ENCODE measurements at regions not wholly inside any gene's neighbourhood (a gene's known extent, or its start where the extent isn't known, plus 50 kb on each side); places are given as distances from the start of the nearest gene placed in this dataset.

GRCh38 chr6:82068721-82069120 is 178.8 kb downstream of the IBTK start:
- no peak for DNase-seq

DNA sequence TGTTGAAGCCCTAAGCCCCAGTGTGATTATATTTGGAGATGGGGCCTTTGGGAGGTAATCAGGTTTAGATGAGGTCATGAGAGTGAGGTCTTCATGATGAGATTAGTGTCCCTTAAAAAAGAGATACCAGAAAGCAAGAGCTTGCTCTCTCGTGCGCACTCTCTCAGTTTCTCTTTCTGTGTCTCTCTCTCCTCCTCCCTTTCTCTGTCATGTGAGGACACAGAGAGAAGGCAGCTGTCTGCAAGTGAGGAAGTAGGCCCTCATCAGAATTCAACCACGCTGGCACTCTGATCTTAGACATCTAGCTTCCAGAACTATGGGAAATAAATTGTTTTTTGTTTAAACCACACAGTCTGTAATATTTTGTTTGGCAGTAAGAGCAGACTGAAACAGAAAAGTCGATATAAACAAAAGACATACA is 180.5 kb downstream of the IBTK start:
- no peak for DNase-seq

GRCh38 chr6:82066196-82066595 is 181.3 kb downstream of the IBTK start:
- no peak for DNase-seq

GRCh38 chr6:82063574-82063973 is 184.0 kb downstream of the IBTK start:
- no peak for DNase-seq

GRCh38 chr6:82062219-82062618 is 185.3 kb downstream of the IBTK start:
- no peak for DNase-seq

GRCh38 chr6:82057846-82058554 is 189.5 kb downstream of the IBTK start:
- peak; percentile 71 to 80 for DNase-seq

GRCh38 chr6:82056567-82056966 is 191.0 kb downstream of the IBTK start:
- no peak for DNase-seq

DNA sequence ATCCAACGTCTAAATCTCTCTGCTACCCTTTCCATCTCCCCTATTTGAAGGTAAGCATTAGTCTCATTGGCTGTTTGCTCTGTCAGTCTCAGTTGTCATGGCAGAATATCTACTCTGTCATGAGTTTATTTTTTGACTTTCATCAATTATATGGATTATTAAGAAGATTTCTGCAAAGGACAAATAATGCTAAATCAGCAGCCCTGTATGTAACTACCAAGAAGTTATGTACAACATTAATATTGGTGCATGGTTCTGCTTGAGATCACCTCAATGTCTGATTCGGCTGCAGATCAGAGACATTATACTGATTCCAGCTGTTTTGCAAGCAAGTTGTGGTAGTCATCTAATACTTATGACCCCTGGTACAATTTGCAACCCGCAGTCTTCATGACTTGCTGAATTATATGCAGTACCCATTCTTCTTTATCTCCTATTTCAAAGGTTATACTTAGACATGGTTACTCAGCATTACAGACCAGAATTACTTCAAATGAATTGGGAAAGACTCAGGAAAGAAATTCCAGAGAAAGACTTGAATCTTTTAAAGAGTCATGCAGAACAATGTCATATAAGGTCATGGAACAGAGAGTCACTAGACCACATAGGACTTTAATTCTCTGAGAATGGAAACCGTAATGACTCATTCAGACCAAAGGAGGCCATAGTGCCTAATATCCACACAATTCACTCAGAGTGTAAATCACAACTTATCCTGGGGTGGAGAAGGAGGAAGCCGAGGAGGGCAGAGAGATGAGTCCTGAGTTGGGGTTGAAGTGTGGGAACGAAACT is 201.4 kb downstream of the IBTK start:
- no peak for DNase-seq

GRCh38 chr6:82040405-82041221 is 206.9 kb downstream of the IBTK start:
- DNase-seq: peak; percentile 8 to 60

GRCh38 chr6:82038631-82039030 is 208.9 kb downstream of the IBTK start:
- no peak for DNase-seq

- DNase-seq: no peak
Observed at GRCh38 chr6:82035526-82035925, 212.0 kb downstream of the IBTK start.

DNA sequence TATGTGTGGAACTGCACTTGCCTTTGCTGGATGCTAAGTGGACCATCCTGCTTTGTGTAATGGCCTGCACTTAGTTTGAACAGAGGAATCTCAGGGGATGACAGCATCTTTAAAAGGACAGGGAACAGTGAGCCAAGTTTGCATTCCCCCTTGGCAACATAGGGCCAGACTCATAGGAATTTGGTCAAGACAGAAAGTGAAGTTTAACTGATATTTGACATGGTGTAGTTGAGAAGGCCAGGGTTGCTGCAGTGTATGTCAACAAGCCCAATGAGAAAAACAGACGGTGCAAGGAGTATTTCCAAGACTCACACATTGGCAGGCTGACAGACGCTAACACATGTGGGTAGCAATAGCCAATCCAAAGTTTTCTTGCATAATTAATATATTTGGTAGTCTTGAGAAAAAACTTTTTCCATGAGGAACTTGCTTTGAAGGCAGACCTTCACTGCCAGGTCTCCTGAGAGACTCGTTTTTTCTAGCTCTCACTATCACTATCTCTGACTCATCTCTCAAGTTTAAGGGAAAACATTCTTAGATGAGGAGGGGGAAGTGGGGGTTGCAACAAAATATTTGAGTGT is 213.8 kb downstream of the IBTK start:
- no peak for DNase-seq

DNA sequence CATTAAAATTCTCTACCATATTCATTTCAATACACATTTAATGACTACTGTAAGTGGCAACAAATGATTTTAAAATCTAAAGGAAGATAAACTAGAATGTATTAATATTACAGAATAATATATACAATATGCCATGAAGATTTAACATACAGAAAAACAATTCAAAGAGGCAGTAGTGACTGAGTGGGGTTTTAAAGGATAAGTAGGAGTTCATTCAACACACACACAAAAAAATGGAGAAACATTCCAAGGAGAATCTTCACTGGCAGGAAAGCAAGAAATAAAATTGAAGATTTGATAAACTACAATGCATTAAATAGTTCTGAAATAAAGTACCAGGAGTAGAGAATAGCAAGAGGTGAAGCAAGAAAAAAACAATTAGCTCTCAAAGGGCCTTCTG is 215.1 kb downstream of the IBTK start:
- no peak for DNase-seq

DNA sequence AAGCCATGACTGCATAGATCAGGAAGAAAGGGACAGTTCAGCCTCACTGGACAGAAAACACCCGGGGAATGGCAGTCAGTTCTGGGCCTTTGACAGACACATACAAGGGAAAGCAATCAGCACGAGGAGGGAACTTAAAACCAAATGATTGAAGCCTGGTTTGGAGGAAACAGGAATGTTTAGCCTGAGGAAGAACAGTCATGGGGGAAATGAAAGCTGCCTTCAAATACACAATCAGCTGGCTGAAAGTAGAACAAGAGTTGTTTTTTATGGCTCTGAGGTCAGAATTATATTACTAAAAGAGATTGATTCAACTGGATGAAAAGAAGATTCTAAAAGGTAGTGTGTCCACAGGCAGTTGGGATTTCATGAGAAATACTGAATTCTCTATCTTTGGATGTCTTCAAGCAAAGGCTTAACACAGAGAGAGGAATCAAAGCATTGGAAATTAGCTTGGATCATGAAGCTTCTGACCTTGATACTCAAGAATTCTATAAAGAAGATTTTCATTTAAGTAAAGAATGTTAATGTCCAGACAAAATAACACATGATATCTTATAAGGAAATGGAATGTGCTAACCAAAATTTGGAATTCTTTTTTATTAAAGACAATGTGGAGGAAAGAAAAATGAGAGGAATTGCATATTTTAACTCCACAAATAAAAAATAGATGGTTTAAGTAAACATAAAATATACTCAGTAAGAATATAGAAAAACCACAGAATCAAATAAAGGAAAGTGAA is 216.6 kb downstream of the IBTK start:
- DNase-seq: no peak

DNA sequence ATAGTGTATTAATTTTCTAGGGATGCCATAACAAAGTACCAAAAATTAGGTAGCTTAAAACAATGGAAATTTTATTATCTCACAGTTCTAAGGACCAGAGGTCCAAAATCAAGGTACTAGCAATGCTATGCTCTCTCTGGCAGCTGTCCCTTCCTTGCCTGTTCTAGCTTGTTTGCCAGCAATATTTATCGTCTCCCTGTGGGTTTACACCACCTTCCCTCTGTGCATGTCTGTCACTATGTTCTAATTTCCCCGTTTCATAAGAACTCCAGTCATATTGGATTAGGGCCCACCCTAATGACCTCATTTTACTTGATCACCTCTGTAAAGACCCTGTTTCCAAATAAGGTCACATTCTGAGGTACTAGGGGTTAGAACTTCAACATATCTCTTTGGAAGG is 217.2 kb downstream of the IBTK start:
- no peak for DNase-seq

GRCh38 chr6:82025271-82025670 is 222.3 kb downstream of the IBTK start:
- DNase-seq: no peak

GRCh38 chr6:82022614-82023129 is 224.9 kb downstream of the IBTK start:
- no peak for DNase-seq

DNA sequence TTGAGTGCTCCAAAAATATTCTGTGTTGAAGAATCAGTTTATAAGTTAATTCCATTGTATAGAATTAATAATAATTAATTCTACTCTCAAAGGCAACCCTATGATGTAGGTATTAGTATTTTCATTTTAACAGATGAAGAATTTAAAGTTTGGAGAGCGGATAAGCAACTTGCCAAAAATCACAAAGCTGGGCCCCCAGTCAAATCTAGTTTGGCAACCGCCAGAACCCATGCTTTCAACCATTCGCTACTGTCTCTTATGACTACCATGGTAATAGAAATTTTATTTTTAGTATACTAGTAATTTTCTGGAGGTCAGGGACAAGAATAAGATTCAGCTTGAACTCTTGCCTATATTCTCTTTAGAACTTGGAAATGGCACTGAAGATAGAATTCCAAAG is 229.8 kb downstream of the IBTK start:
- DNase-seq: no peak

- DNase-seq: no peak
Observed at GRCh38 chr6:82017288-82017687, 230.3 kb downstream of the IBTK start.

DNA sequence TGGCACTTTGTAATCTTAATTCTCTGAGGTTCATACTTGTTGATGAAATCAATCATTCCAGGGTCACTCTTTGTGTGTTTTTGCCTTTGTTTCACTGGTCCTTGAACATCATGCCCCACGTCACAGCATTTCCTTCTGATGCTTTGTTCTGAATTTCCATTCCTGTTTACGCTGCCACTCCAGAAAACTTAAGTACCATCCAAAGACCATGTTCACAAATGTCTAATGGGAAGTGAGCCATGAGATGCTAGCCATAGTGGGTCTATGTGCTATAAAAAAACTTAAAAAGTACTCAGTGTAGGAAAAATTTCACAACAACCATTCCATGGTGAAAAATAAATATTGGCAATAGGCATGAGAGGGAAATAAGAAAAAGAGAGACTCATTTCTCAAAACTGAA is 232.0 kb downstream of the IBTK start:
- DNase-seq: no peak

GRCh38 chr6:82015043-82015442 is 232.5 kb downstream of the IBTK start:
- DNase-seq: no peak

Measured in NCI-H526 (cell line).